Astrocyte (in vitro differentiated cells and primary cell): ENCODE measurements at regions not wholly inside any gene's neighbourhood (a gene's known extent, or its start where the extent isn't known, plus 50 kb on each side); places are given as distances from the start of the nearest gene placed in this dataset.

Experiments
- DNase-seq: peaks from one replicate; pipeline ENCODE4 v3.0.0-alpha.2; 2010; ENCODE audit warnings: low read depth
- FAIRE-seq: peaks from 2 replicates; lab custom pipeline; 2011; peaks lifted over from hg19 to GRCh38; lab: Jason Lieb, UNC
- H2AFZ ChIP-seq: 2 replicates; pipeline ENCODE4 v1.6.0; 2012; ENCODE audit warnings: low read depth, low read length, inconsistent platforms
- H3K27ac ChIP-seq: 2 replicates; pipeline ENCODE4 v1.5.1; 2011; ENCODE audit warnings: low read depth, low read length, inconsistent platforms
- H3K27me3 ChIP-seq: 2 replicates; pipeline ENCODE4 v1.6.0; 2011; ENCODE audit warnings: low read length, inconsistent platforms; ENCODE audit not compliant: insufficient read depth
- H3K36me3 ChIP-seq: 2 replicates; pipeline ENCODE4 v1.5.1; 2011; ENCODE audit warnings: low read length, inconsistent platforms; ENCODE audit not compliant: insufficient read depth
- H3K4me1 ChIP-seq: 2 replicates; pipeline ENCODE4 v1.5.1; 2011; ENCODE audit warnings: low read length, inconsistent platforms; ENCODE audit not compliant: insufficient read depth
- H3K4me2 ChIP-seq: 2 replicates; pipeline ENCODE4 v1.6.0; 2012; ENCODE audit warnings: low read length, inconsistent platforms
- H3K4me3 ChIP-seq: 2 replicates; pipeline ENCODE4 v1.5.1; 2011; ENCODE audit warnings: low read depth, mild to moderate bottlenecking, low read length, inconsistent platforms; ENCODE audit not compliant: insufficient read depth
- H3K79me2 ChIP-seq: 2 replicates; pipeline ENCODE4 v1.6.0; 2012; ENCODE audit warnings: mild to moderate bottlenecking, low read length, inconsistent platforms; ENCODE audit not compliant: insufficient read depth
- H3K9ac ChIP-seq: 2 replicates; pipeline ENCODE4 v1.6.0; 2012; ENCODE audit warnings: mild to moderate bottlenecking, low read length, inconsistent platforms
- H3K9me3 ChIP-seq: 2 replicates; pipeline ENCODE4 v1.5.1; 2012; ENCODE audit warnings: low read depth, mild to moderate bottlenecking, low read length, inconsistent platforms; ENCODE audit not compliant: insufficient read depth
- H4K20me1 ChIP-seq: 2 replicates; pipeline ENCODE4 v1.6.0; 2012; ENCODE audit warnings: low read length, inconsistent platforms; ENCODE audit not compliant: insufficient read depth
- H3K27ac Mint-ChIP-seq: one replicate; pipeline ENCODE4 v1.8.0; 2021; ENCODE audit warnings: mild to moderate bottlenecking, mixed read lengths; ENCODE audit not compliant: unreplicated experiment
- H3K27me3 Mint-ChIP-seq: one replicate; pipeline ENCODE4 v1.8.0; 2021; ENCODE audit warnings: low read depth, mixed read lengths; ENCODE audit not compliant: unreplicated experiment
- H3K36me3 Mint-ChIP-seq: one replicate; pipeline ENCODE4 v1.8.0; 2021; ENCODE audit warnings: low read depth, mixed read lengths; ENCODE audit not compliant: unreplicated experiment
- H3K4me1 Mint-ChIP-seq: one replicate; pipeline ENCODE4 v1.8.0; 2021; ENCODE audit warnings: low read depth, mixed read lengths; ENCODE audit not compliant: unreplicated experiment
- H3K4me3 Mint-ChIP-seq: one replicate; pipeline ENCODE4 v1.8.0; 2021; ENCODE audit warnings: mild to moderate bottlenecking, moderate library complexity, mixed read lengths; ENCODE audit not compliant: unreplicated experiment
- H3K9me3 Mint-ChIP-seq: one replicate; pipeline ENCODE4 v1.8.0; 2021; ENCODE audit warnings: mild to moderate bottlenecking, mixed read lengths; ENCODE audit not compliant: unreplicated experiment
- CTCF ChIP-seq: IDR thresholded peaks from 2 replicates; pipeline ENCODE4 v1.5.1; 2011; ENCODE audit warnings: low read depth, mild to moderate bottlenecking, inconsistent platforms, low read length, moderate library complexity; ENCODE audit not compliant: insufficient read depth
- EZH2 ChIP-seq: IDR thresholded peaks from 2 replicates; pipeline ENCODE4 v1.6.1; 2012; ENCODE audit warnings: mild to moderate bottlenecking, low read length, inconsistent platforms; ENCODE audit not compliant: insufficient read depth

GRCh38 chr11:90635151-90635550, 412.3 kb upstream of the CHORDC1 start:
- no peaks in the 10 kb centered on the region for H3K9me3 ChIP-seq
- H3K4me3 Mint-ChIP-seq = no peak overlapping the region
- no peaks in the 10 kb centered on the region for H3K36me3 Mint-ChIP-seq
- H3K4me1 ChIP-seq = no peaks in the 10 kb centered on the region
- no peaks in the 10 kb centered on the region for H4K20me1 ChIP-seq
- H3K27ac ChIP-seq = no peak overlapping the region
- H3K27me3 ChIP-seq = no peaks in the 10 kb centered on the region
- no peak overlapping the region for H3K4me3 ChIP-seq
- no peak for TF ChIP-seq EZH2
- TF ChIP-seq CTCF = no peak
- H3K9ac ChIP-seq = no peak overlapping the region
- H3K27ac Mint-ChIP-seq = no peak overlapping the region
- no peak overlapping the region for H2AFZ ChIP-seq
- no peak overlapping the region for H3K4me2 ChIP-seq
- no peaks in the 10 kb centered on the region for H3K79me2 ChIP-seq
- no peaks in the 10 kb centered on the region for H3K36me3 ChIP-seq
- no peaks in the 10 kb centered on the region for H3K27me3 Mint-ChIP-seq
- no peak for DNase-seq
- no peak for FAIRE-seq
- H3K4me1 Mint-ChIP-seq = peaks cover 6% of the 10 kb centered on the region
- peaks cover 5% of the 10 kb centered on the region for H3K9me3 Mint-ChIP-seq

GRCh38 chr11:90630176-90630575, 407.3 kb upstream of the CHORDC1 start:
- no peak overlapping the region for H3K27ac Mint-ChIP-seq

More at GRCh38 chr11:90630176-90630575, 407.3 kb upstream of the CHORDC1 start:
- H3K9me3 ChIP-seq = no peaks in the 10 kb centered on the region
- no peaks in the 10 kb centered on the region for H3K4me1 Mint-ChIP-seq
- no peak overlapping the region for H3K4me3 Mint-ChIP-seq
- no peak for DNase-seq
- no peaks in the 10 kb centered on the region for H3K36me3 Mint-ChIP-seq
- H3K4me2 ChIP-seq = no peak overlapping the region
- TF ChIP-seq EZH2 = no peak
- no peak for TF ChIP-seq CTCF
- H3K27me3 Mint-ChIP-seq = no peaks in the 10 kb centered on the region
- H3K4me1 ChIP-seq = no peaks in the 10 kb centered on the region
- no peaks in the 10 kb centered on the region for H3K36me3 ChIP-seq
- H3K9me3 Mint-ChIP-seq = no peaks in the 10 kb centered on the region
- no peak for FAIRE-seq
- H3K9ac ChIP-seq = no peak overlapping the region
- no peak overlapping the region for H3K4me3 ChIP-seq
- H3K79me2 ChIP-seq = no peaks in the 10 kb centered on the region
- H2AFZ ChIP-seq = no peak overlapping the region
- no peaks in the 10 kb centered on the region for H3K27me3 ChIP-seq
- H3K27ac ChIP-seq = no peak overlapping the region
- H4K20me1 ChIP-seq = no peaks in the 10 kb centered on the region
